ENCODE measurements at regions not wholly inside any gene's neighbourhood (a gene's known extent, or its start where the extent isn't known, plus 50 kb on each side); places are given as distances from the start of the nearest gene placed in this dataset.

- TF ChIP-seq ZNF433 (tag by site-specific recombination; IDR thresholded peaks at IDR 0.05; ENCODE audit: low read depth): no peak
- TF ChIP-seq, protein P1, sequence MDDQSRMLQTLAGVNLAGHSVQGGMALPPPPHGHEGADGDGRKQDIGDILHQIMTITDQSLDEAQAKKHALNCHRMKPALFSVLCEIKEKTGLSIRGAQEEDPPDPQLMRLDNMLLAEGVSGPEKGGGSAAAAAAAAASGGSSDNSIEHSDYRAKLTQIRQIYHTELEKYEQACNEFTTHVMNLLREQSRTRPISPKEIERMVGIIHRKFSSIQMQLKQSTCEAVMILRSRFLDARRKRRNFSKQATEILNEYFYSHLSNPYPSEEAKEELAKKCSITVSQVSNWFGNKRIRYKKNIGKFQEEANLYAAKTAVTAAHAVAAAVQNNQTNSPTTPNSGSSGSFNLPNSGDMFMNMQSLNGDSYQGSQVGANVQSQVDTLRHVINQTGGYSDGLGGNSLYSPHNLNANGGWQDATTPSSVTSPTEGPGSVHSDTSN (CRISPR knock-in tag; IDR thresholded peaks at IDR 0.05): no peak
- TF ChIP-seq KLF1 (tag by site-specific recombination; IDR thresholded peaks at IDR 0.05): no peak
- TF ChIP-seq ZNF768 (tag by site-specific recombination; IDR thresholded peaks at IDR 0.05): no peak
- TF ChIP-seq ZEB2 (tag by site-specific recombination; IDR thresholded peaks at IDR 0.05): no peak
- no peak for TF ChIP-seq EGR2 (tag by site-specific recombination; IDR thresholded peaks at IDR 0.05; ENCODE audit: low read depth)
Measured at GRCh38 chr10:123398756-123399155, 244.6 kb downstream of the BUB3 start (continued).

DNA sequence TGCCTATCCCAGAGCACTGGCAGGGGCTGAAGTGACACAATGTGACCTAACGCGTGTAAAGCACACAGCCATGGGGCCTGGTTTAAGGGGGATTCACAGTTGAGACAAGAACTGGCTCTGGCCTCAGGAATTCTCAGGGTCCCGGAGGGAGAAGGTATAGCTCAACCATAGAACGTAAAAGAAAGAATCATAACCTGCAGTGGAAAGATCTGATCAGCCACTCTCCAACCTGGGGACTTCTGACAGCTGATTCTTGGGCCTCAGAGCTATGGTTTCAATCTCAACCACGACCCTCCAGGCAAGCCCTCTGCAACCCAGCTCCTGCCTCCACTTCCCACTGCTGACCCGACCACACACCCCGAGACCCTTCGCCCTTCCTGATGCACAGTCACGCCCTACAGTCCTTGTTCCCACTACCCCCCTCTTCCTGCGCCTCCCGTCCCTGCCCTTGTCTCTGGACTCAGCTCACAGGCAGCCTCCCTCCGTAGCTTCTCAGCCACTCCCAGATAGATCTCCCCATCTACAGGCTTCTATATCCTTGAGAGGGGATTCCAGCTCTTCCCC is 245.2 kb downstream of the BUB3 start:
- ChIA-PET CTCF (interaction anchor here (1.1 to 1.7 kb wide), 2 partner anchors 11 to 18 kb away, joined by 4 to 5 read pairs; no protein-coding TSS in a partner anchor), POLR2A (no interaction called here)
- no peak overlapping the region for H3K27ac ChIP-seq (ENCODE audit: extremely low read depth, low read depth, low read length)
- no peaks in the 10 kb centered on the region for H3K4me1 ChIP-seq (ENCODE audit: control insufficient read depth, insufficient read depth, low read length)
- H3K9me3 ChIP-seq (ENCODE audit: control insufficient read depth, insufficient read depth, low read depth, low read length): no peaks in the 10 kb centered on the region
- TF ChIP-seq TRIM28 (IDR thresholded peaks at IDR 0.05; ENCODE audit: borderline replicate concordance, low read length): no peak
- no peak for TF ChIP-seq ZNF423 (tag by site-specific recombination; IDR thresholded peaks at IDR 0.05)
- TF ChIP-seq ZBTB49 (tag by site-specific recombination; IDR thresholded peaks at IDR 0.05; ENCODE audit: low read depth): no peak
- no peak for TF ChIP-seq ZNF596 (tag by site-specific recombination; IDR thresholded peaks at IDR 0.05)
- TF ChIP-seq ZNF530 (tag by site-specific recombination; IDR thresholded peaks at IDR 0.05; ENCODE audit: low read depth): no peak
- no peak overlapping the region for H3K4me3 ChIP-seq (ENCODE audit: low read depth, low read length)
- no peaks in the 10 kb centered on the region for H3K36me3 ChIP-seq (ENCODE audit: control insufficient read depth in 2 of 2, insufficient read depth in 1 of 2, low read length in 2 of 2)

GRCh38 chr10:123402021-123402420 is 247.8 kb downstream of the BUB3 start:
- H3K27ac ChIP-seq (ENCODE audit: extremely low read depth, low read depth, low read length): no peak overlapping the region
- H3K4me1 ChIP-seq (ENCODE audit: control insufficient read depth, insufficient read depth, low read length): no peaks in the 10 kb centered on the region
- no peaks in the 10 kb centered on the region for H3K36me3 ChIP-seq (ENCODE audit: control insufficient read depth in 2 of 2, insufficient read depth in 1 of 2, low read length in 2 of 2)
- TF ChIP-seq ZNF544 (tag by site-specific recombination; IDR thresholded peaks at IDR 0.05) (no peak), ZNF404 (tag by site-specific recombination; IDR thresholded peaks at IDR 0.05) (no peak), ZNF19 (tag by site-specific recombination; IDR thresholded peaks at IDR 0.05; ENCODE audit: low read depth) (no peak), ZNF114 (tag by site-specific recombination; IDR thresholded peaks at IDR 0.05) (no peak), ZNF624 (tag by site-specific recombination; IDR thresholded peaks at IDR 0.05) (no peak), ZNF626 (tag by site-specific recombination; IDR thresholded peaks at IDR 0.05) (no peak), ZNF555 (tag by site-specific recombination; conservative IDR thresholded peaks at IDR 0.05) (no peak), ZNF155 (tag by site-specific recombination; IDR thresholded peaks at IDR 0.05) (no peak)
- TF ChIP-seq, protein P2, sequence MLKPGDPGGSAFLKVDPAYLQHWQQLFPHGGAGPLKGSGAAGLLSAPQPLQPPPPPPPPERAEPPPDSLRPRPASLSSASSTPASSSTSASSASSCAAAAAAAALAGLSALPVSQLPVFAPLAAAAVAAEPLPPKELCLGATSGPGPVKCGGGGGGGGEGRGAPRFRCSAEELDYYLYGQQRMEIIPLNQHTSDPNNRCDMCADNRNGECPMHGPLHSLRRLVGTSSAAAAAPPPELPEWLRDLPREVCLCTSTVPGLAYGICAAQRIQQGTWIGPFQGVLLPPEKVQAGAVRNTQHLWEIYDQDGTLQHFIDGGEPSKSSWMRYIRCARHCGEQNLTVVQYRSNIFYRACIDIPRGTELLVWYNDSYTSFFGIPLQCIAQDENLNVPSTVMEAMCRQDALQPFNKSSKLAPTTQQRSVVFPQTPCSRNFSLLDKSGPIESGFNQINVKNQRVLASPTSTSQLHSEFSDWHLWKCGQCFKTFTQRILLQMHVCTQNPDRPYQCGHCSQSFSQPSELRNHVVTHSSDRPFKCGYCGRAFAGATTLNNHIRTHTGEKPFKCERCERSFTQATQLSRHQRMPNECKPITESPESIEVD (tag by site-specific recombination; IDR thresholded peaks at IDR 0.05): no peak
- H3K9me3 ChIP-seq (ENCODE audit: control insufficient read depth, insufficient read depth, low read depth, low read length): no peaks in the 10 kb centered on the region
- no peak overlapping the region for H3K4me3 ChIP-seq (ENCODE audit: low read depth, low read length)
- ChIA-PET CTCF (no interaction called here), POLR2A (no interaction called here)

All from HEK293 (cell line).